PC-9 (cell line): ENCODE measurements at regions not wholly inside any gene's neighbourhood (a gene's known extent, or its start where the extent isn't known, plus 50 kb on each side); places are given as distances from the start of the nearest gene placed in this dataset.
"Not testable (repeated sequence)": the region's sequence is repeated elsewhere in the genome, so short reads cannot be mapped to it uniquely, and the experiment has no call there.

Source experiments
- CTCF ChIP-seq: fragments of 200-600 bp; sonication (generic); conservative IDR thresholded peaks from 2 replicates; pipeline ENCODE4 v1.6.1; 2017; ENCODE audit warnings: mixed run types, antibody characterized with exemption, mild to moderate bottlenecking, moderate library complexity
- EZH2 ChIP-seq: fragments of 200-600 bp; sonication (generic); IDR thresholded peaks from 2 replicates; pipeline ENCODE4 v1.8.0; 2017; ENCODE audit warnings: antibody characterized with exemption, low read depth

- not testable (repeated sequence) for TF ChIP-seq CTCF, EZH2
Observed at GRCh38 chr3:195965217-195965616, 56.9 kb upstream of the TNK2 start.
